Frontal cortex (tissue), 3 donors: ENCODE measurements at regions not wholly inside any gene's neighbourhood (a gene's known extent, or its start where the extent isn't known, plus 50 kb on each side); places are given as distances from the start of the nearest gene placed in this dataset.

ENCODE experiments used
- DNase-seq, 2 donors: peaks; one replicate each; pipeline ENCODE4 v3.0.0; 2012; ENCODE audit warnings: low spot score in 2 of 2
- FAIRE-seq: peaks from 2 replicates; lab custom pipeline; 2012; peaks lifted over from hg19 to GRCh38; lab: Jason Lieb, UNC
- donor health status: control.
- donor health status: control.
- donor health status: control.

DNA sequence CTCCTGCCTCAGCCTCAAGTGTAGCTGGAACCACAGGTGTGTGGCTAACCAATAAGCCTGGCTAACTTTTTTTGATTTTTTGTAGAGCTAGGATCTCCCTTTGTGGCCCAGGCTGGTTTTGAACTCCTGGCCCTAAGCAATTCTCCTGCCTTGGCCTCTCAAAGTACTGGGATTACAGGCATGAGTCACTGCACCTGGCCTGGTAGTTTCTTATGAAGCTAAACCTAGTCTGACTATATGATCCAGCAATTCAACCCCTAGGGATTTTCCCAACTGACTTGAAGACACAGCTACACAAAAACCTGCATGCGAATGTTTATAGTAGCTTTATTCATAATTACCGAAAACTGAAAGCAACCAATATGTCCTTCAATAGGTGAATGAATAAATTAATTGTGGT lies 176.2 kb upstream of the IRX3 start:
- DNase-seq (no peak), FAIRE-seq (no peak)

DNA sequence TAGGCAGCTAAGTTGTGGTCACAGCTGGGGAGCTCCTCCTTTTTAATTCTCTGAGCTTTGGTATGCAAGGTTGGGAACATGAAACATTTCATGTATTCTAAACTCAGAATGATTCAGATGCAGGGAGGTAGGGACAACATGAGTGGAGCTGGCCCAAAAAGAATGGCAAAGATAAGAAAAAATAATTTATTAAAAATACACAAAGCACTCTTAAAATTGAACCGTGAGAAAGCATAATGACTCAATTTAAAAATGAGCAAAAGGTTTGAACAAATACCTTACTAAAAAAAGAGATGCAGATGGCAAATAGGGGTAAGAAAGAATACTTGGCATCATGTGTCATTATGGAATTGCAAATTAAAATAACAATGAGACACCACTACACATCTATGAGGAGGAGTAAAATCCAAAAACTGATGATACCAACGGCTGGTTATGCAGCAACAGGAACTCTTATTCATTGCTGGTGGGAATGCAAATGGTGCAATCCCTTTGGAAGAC lies 175.6 kb upstream of the IRX3 start:
- DNase-seq (no peak), FAIRE-seq (no peak)

DNA sequence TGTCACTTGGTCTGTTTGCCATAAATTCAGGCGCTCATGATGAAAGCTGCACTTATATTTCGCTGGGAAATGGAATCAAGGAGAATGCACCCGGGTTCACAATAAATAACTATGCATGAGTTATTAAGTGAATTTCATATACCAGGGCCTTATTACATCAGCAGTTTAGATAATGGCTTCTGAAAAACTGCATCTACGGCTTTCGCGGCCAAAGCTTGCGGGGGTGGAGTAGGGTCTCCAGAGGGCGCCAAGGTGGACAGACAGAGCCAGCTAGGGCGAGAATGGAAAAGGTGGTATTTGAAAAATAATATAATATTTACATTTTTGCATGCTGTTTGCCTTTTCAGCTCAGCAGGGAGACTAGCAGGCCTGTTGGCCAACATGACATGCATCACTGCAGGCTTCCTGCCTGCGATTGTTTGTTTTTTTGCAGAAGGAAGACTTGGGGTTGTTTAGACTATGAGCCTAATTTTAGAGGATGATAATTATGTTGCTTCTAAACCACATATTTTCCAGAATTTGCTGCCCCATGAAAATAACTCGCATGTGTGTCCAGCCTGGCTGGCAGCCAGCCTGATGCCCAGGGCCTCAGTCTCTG lies 173.8 kb upstream of the IRX3 start:
- FAIRE-seq (no peak), DNase-seq (no peak)

DNA sequence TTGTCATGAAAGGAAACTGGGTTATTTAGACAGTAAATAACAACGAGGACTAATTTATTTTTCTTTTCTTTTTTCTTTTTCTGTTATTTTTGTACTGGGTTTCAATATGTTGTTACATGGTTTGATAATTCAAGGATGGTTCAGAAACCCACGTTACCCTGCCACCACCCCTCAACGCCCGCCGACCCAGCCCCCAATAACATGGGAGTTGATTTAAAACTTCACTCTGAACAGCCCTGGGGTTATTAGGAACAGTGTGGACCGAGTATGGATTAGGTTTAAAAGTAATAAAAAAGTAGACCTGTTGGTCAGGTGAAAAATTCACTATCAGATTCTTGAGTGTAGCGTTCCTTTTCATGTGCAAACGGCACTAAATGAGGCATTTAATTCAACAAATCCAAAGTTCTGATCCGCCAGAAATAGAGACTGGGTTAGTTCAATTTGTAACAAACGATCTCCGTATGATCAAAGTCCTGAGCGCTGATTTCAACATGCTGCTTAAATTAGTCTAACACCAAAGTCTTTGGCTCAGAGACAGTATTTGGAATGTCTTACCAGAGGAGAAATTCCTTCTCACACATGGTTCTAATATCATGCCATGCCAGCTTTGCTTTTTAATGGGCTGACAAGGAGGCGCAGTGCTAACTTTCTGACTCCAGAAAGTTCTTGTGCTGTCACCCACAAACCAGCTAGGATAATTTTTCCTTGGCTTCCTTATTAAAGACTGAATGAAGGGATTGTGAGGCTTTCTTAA lies 173.1 kb upstream of the IRX3 start:
- FAIRE-seq (no peak), DNase-seq (no peak)

DNA sequence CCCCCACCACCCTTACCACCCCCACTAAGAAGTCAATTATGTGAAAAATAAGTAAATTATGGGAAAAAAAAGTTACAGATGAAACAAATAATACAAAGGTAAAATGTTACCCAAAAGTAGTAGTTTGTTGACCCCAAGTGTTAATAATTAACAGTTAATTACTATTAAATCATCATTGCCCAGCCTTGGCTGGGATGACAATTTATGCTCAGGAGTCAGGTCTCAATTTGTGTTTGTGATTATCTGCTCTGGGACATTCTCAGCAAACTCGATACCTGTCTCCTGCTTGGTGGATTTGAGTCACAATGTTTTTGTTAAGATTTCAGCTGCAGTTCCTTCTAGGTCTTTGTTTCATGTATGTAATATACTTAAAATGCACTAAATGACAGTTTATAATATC lies 172.3 kb upstream of the IRX3 start:
- FAIRE-seq (no peak), DNase-seq (no peak)

DNA sequence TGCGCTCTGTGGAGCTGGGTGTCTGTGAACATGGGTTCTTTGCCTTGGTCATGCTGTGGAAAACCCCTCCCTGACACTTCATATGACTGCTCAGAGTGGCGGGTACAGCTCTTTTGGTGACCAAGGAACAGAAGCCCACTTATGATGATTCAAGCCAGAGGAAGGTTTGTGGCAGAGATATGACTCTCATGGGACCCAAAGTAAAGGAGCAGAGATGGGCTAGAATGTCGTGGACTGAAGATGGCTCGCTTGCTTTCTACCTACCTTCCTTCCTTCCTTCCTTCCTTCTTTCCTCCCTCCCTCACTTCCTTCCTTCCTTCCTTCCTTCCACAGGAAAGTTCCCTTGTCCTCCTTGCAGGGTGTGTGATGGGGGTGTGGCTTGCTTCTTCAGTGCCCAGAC lies 169.7 kb upstream of the IRX3 start:
- FAIRE-seq, result no peak
- no peak for DNase-seq

DNA sequence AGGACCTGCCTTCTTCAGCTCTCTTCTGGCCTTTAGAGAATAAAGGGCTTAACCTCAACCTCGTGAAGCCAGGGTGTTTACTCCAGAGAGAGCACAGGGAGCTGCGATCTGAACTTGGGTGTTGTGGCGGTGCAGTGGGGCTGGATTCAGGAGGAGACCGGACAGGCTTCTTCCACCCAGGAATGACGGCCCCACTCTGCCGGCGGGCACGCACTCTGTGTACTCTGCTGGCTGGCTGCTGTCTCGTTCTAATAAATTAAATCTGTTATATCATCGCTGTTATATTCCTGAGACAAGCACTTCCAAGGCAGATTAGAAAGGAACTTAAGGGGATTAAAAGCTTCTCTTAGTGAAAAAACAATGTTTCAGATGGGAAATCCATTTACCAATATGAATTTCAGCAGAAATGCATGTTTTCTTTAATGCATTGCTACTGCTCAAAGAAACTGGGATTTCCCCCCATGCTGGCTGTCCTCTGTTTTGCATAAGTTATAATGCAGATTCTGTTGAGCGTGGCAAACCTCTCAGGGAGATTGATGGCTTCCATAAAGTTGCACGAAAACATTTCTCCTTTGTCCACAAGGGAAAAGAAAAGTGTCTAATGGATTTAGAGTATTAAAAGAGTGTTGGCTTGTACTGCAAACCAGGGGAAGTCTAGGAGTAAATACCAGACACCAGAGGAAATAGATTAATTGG lies 168.6 kb upstream of the IRX3 start:
- FAIRE-seq, result no peak

DNA sequence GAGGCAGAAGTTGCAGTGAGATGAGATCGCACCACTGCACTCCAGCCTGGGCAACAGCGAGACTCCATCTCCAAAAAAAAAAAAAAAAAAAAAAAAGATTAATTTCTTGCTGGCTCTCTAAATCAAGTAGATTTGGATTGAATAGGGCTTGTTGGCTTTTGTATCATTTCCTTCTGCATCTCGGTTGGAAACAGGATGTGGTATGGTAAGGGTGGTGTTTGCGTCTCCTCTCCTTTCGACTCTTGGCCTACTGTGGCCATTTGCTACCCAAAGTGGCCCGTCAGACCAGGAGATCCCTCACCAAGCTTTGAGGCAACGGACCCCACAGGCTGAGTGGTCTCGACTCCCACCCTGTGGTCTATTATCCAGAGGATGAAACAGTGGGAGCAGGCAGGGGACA lies 168.0 kb upstream of the IRX3 start:
- FAIRE-seq, result no peak
- no peak for DNase-seq

More for the DNA sequence above, 168.6 kb upstream of the IRX3 start:
- DNase-seq, result no peak

DNA sequence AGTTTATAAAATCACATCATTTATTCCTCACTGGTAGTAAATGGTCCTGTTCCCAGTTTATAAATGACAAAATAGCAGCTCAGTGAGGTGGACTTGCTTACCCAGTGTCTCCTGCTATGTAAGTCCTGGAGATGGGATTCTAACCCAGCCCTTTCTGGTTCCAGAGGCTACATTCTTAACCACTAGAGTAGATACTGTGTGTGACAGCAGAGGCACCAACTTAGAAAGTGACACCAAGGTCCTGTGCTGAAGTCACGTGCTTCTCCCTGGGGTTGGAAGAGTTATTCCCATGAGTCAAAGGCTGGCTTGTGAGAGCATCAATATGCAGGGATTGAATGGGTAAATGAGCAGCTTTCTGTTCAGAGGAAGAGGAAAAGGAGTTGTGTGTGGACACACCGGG lies 167.3 kb upstream of the IRX3 start:
- DNase-seq (no peak), FAIRE-seq (no peak)

DNA sequence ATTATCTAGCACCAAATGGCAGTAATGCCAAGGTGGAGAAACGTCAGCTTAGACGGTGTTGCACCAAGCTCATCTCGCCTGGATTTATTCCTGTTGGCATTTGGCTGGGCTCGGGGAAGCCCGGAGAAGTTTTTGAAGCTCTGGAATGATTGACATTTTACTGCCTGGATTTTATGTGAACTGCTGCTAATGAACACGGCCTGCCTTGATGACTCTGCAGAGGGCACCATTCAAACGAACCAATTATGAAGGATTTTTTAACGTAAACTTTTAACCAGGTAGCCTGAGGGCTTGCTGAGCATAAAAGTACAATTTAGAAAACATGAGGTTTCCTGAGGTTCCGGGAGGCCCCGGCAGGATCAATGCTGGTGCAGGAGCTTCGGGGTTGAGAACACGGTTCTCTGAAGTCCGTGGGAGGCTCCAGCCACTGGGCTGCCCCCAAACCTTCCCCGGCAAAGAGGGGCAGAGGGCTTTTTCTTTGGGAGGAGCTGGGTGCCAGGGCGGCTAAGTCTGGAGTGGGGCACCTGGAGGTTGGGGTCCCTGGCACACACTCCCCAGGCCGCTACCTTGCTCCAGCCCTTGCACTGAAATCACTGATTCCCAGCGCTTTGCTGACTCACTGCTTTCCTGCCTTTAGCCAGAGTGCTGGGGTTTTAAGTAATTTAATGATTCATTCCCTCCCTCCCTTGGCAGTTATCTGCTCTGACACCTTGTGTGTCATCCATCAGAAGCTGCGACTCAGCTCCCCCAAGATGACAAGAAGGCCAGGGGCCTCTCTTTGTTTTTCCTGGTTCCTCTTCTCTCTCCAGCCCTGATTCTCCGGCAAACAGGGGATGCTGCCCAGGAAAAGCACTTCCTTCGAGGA lies 161.2 kb upstream of the IRX3 start:
- FAIRE-seq, result no peak
- no peak for DNase-seq

DNA sequence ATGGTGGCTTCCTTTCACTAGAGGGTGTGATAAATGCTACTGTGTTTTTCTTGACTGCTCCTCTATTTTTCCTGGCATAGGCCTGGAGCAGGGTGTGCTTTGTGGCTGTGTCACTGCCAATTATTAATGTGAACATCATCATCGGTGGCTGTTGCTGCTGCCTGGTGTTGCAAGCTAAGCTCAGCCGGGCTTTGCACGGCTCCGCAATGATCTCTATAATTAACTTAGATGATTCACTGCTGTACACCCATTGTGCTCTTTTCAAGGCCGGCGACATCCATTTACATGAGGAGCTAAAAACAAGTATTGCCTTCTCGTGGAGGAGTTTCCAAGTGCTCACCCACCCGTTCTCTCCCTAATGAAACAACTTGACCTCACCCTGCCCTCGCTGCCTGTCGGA lies 160.1 kb upstream of the IRX3 start:
- no peak for FAIRE-seq

DNA sequence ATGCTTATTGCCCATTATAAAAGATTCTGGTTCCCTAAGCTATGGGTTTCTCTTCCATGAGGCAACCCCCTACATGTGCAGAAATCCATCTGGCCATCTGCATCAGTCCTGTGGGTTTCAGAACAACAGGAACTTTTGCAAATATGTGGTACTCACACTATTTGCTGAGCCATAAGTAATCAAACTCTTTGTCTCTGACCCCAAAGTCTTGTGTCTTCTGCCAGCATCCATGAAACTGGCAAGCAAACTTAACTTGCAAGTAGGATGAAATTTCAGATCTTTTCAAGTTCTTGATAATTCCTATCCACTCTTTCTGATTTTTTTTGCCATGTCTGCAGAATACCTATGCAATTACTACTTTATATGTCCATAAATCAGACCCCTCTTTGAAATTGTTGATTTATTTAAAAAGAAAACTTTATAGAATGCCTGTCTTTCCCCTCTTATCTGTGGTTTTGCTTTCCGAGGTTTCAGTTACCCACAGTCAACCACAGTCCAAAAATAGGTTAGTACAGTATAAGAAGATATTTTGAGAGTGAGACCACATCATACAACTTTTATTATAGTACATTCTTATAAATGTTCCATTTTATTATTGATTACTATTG lies 158.4 kb upstream of the IRX3 start:
- FAIRE-seq (no peak), DNase-seq (no peak)

More for the DNA sequence above, 160.1 kb upstream of the IRX3 start:
- no peak for DNase-seq

DNA sequence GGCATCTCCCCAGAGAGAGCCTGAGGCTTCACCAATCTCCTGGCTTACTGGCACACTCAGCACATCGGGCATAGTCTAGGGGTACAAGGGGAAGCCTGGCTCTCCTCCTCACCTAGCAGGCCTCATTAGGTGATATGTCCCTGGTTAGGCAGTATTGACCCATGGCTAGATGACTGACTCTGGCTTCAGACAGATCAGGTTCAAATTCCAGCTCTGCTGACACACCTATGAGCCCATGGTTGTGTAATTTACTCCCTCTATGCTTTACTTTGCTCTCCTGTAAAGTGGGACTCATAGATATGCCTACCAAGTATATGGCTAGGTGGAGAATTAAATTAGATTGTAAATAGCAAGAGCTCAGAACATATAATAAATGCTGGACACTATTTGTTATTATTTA lies 157.3 kb upstream of the IRX3 start:
- DNase-seq (no peak), FAIRE-seq (no peak)

DNA sequence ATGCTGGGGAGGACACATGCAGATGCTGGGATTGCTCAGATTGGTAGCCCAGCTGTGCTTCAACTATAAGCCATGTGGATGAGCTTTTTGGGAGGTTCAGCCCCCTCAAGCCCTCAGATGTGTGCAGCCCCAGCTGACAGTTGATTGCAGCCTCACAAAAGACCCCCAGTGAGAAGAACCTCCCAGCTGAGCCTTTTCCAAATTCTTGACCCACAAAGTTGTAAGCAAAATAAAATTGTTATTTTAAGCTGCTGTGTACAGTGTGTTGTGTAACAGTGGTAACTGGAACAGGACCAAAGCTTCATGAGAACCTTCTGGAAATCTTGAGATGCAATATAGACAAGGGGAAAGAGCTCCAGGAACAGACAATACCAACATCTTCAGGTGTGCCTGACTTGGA lies 156.8 kb upstream of the IRX3 start:
- DNase-seq (no peak), FAIRE-seq (no peak)

DNA sequence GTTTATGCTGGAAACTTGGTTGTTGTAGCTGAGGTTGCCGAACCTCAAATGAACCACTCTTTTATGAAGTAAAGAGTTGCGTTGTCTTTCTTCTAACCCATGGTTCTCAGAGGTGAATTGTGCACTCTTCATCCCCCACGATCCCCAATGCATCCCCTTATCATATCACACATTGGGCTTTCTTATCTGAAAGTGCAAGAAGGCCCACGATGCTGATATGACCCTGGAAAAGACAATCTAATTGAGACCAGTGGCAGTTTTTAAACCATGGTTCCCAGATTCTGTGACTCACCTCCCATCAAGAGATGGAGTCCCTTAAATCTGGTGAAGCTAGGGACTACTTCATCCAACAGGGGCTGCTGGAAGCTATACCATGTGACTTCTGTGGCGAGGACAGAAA lies 156.3 kb upstream of the IRX3 start:
- FAIRE-seq (no peak), DNase-seq (no peak)

DNA sequence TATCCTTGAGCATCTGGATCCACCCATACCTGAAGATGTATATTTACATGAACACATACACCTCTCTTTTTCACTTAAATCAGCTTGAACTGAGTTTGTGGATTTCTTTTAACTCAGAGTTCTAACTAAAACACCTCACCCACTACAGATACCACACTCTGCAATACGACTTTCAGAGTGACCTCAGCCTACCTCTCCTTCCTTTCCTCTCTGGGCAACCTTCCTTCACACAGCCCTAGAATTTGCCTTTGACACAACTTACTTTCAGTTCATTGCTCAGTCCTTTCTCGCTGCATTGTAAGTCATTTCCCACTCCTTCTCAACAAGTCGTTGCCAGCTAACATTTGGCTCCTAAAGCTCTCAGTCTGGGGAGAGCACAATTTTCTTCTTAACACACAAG lies 151.9 kb upstream of the IRX3 start:
- FAIRE-seq (no peak), DNase-seq (no peak)

DNA sequence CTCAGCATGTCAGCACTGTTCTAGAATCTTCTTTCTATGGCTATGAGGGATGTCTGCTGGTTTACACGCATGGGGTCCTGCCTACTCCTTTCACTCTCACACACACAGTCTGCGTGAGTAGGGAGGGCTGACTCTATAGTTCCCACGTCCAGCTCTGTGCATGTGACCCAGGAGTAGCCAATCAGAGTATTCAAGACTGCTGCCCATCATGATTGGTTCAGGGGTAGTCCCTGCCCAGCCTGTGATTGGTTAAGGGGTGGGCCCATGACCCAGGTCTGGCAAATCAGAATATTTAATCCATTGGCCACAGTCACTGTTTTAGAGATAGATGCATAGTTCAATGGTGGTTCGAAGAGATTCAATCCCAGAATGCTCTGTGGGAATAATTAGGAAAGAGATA lies 151.3 kb upstream of the IRX3 start:
- FAIRE-seq, result no peak
- no peak for DNase-seq

DNA sequence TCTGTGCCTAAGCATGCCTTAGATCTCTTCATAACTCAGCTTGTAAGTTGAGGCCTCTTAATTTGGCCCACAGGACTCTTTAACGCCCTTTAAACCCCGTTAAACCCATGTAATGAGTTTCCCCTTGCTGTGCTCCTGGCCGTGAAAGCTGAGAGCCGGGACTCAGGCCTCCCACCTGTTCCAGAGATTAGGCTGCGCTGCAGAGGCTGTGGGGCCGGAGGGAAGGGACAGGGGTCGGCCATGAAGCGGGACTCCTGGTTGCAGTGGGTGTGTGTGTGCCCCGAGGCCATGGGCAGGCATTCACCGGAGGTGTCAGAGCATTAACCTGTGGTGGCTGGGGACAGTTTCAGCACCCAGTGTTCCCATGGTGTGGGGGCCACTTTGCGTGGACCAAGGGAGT lies 150.8 kb upstream of the IRX3 start:
- FAIRE-seq, result no peak
- DNase-seq, result no peak

DNA sequence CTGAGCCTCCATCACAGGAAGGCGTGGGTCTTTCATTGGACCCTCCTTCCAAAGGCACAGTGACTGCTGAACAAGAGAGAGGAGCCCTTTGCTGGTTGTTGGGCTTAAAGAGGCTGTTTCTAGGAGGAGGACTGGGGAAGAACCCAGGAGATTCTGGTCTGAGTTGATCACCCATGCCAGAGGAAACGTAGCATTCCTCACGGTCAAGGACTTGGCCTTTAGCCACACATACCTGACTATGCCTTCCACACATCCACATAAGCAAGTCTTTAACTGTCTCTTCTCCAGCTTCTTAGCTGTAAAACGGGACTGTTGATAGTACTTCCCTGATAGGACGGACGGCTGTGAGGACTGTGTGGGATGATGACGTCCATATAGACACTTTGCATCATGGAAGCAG lies 149.8 kb upstream of the IRX3 start:
- DNase-seq (no peak), FAIRE-seq (no peak)

DNA sequence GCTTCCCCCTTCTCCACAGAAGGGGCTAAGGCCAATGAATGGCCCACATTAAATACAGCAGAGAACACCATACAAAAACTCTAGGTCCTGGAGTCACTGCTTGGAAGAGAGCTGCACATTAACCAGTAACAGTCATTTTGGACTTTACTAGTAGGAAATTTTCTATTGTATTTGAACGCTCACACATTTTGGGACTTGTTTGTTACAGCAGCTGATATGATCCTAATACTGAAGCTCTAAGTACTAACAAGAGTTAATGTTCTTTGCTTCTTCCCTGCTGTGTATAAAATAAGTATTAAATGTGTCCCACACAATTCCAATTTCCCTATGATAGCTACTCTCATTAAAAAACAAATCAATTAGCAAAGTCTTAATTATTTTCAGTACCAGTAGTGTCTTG lies 148.3 kb upstream of the IRX3 start:
- FAIRE-seq (no peak), DNase-seq (no peak)
